Hepatocyte (in vitro differentiated cells): ENCODE measurements at regions not wholly inside any gene's neighbourhood (a gene's known extent, or its start where the extent isn't known, plus 50 kb on each side); places are given as distances from the start of the nearest gene placed in this dataset.

Experiments used
- CTCF ChIP-seq: fragments of 200-600 bp; sonication (generic); IDR thresholded peaks from 2 replicates; pipeline ENCODE4 v1.5.1; 2016; ENCODE audit warnings: antibody characterized with exemption, mild to moderate bottlenecking; ENCODE audit not compliant: poor library complexity
- EZH2 ChIP-seq: fragments of 200-600 bp; sonication (generic); IDR thresholded peaks from 2 replicates; pipeline ENCODE4 v1.6.1; 2016; ENCODE audit warnings: antibody characterized with exemption, mild to moderate bottlenecking, borderline replicate concordance
- EZH2phosphoT487 ChIP-seq: fragments of 200-600 bp; sonication (generic); IDR thresholded peaks from one replicate; pipeline ENCODE4 v1.6.1; 2018; ENCODE audit warnings: antibody characterized with exemption, mild to moderate bottlenecking, low read depth, moderate library complexity; ENCODE audit not compliant: unreplicated experiment, severe bottlenecking

- TF ChIP-seq CTCF, result no peak
- no peak for TF ChIP-seq EZH2
- TF ChIP-seq EZH2phosphoT487, result no peak
Observed at GRCh38 chr5:79856456-79857055, 134.5 kb downstream of the MTX3 start.
